ENCODE measurements at regions not wholly inside any gene's neighbourhood (a gene's known extent, or its start where the extent isn't known, plus 50 kb on each side); places are given as distances from the start of the nearest gene placed in this dataset.
"Not testable (repeated sequence)": the region's sequence is repeated elsewhere in the genome, so short reads cannot be mapped to it uniquely, and the experiment has no call there.

DNA sequence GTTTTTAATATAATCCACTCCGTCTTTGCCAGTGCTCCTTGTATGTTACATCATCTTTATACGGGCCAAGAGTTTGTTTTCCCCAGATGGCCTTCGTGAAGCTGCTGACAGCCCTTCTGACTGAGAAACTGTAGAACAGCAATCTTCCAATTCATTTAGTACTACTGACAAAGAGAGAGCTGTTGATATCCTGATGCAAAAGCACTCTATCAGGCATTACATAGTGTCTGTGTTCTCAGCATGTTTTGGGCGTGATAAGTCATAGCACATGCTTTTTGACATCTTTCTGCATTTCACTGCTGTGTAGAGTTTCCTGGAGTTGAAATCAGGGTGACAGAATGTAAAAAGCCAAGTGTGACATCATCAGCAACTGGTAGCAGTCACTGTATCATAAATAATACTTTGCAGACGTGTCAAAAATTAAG lies 746.3 kb upstream of the FAM241A start:
- no peak for DNase-seq (ENCODE audit: low read depth, low spot score)

DNA sequence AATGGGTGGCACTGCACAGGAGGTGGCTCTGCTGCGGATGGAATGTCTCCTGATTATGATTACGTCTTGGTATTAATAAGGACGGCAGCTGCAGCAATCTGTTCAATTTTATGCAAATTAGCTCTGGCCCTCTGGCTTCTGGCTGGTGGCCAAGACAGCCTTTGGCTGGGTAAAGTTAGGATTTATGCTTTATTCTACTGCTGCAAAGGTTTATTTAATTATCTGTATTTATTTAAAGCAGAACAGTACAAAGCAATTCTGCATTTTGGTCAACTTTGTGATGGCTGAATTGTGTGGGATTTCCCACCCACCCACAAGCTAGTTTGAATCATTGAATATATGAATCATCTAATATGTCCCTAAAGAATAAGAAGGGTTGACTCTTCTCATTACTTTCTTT lies 745.6 kb upstream of the FAM241A start:
- no peak for DNase-seq (ENCODE audit: low read depth, low spot score)

DNA sequence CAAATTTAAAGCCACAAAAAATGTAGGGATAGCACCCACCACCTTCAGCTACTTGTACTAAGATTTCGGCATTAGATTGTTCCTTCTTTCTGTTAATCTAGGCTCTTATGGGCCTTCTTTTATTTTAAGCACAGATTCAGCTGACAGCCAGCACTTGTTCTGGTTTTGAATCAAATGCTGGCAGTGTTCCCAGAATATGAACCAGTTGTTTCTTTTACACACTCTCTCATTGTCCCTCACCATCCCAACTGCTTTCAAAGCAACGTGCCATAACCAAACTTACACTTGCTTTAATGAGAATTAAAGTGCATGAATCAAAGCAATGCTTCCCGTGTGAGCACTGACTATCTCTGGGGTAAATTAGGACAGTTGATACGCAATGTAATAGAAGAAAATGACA lies 744.5 kb upstream of the FAM241A start:
- DNase-seq (ENCODE audit: low read depth, low spot score): no peak

DNA sequence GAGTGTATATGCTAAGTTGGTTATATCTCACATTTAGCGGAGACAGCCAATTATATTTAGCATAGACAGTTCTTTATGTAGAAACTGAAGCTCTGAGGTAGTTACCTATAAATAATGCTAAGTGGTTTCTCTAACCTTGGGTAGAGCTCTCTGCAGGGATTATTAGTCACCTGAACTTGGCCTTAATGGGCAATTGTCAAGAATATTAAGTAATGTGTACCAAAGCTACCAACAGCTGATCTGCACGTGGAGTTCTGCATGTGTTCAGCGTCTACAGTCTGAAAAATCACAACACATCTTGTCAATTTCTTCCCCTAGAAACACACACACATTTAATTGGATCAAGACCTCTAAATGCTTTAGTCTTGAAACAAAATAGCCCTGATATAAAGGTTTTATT lies 740.6 kb upstream of the FAM241A start:
- no peak for DNase-seq (ENCODE audit: low read depth, low spot score)

DNA sequence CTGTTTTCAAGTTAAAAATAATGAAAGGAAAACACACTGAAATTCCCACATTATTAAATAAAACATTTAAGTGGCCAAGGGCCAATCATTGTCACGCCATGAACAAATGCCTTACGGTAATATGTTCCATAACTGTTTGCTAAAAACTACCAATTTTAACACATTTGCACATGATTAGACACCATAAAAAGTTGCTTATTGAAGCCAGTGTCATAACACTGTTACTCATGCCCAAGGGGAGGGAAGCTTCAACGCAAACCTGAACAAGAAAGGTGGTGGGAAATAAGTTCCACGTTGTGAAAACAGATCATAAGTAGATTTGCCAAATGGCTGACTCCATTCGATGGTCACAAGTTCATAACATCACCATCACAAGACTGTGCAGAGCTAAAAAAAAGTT lies 739.3 kb upstream of the FAM241A start:
- no peak for DNase-seq (ENCODE audit: low read depth, low spot score)

DNA sequence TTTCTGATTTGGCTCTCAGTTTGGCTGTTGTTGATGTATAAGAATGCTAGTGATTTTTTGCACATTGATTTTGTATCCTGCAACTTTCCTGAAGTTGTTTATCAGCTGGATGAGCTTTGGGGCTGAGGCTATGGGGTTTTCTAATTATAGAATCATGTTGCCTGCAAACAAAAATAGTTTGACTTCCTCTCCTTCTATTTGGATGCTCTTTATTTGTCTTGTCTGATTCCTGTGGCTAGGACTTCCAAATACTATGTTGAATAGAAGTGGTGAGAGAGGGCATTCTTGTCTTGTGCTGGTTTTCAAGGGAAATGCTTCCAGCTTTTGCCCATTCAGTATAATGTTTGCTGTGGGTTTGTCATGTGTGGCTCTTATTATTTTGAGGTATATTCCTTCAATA lies 734.7 kb upstream of the FAM241A start:
- DNase-seq (ENCODE audit: low read depth, low spot score): no peak

DNA sequence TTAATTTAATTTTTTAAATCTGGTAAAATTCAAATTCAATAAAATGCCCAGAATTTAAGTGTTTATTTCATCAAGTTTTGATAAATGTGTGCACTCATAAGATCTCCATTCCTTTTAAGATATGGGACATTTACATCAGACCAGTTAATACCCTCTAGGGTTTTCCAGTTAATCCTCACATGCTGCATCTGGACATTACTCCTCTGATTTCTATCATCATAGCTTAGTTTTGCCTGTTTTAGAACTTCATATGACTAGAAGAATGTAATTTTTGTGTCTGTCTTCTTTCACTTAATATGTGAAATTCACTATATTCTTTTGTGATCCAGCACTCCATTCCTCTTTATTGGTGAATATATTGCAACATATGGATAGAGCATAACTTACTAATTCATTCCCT lies 727.7 kb upstream of the FAM241A start:
- no peak for DNase-seq (ENCODE audit: low read depth, low spot score)

DNA sequence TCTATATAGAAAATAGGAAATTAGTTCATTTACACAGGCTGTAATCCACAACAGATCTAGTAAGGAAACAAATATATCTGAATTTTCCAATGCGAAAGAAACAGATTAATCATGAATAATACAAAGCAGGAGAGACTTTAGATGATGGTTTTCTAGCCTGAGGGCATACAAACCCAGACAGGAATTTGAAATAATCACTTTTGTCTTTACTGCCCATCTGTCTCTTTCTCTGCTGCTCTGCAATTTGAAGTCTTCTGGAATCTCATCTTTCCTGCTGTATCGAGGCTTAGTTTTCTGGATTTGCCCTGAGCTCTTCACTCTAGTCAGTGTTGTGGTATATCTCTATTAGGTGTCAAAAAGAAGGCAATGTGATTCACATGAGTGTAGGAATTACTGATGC lies 711.8 kb upstream of the FAM241A start:
- no peak for DNase-seq (ENCODE audit: low read depth, low spot score)

DNA sequence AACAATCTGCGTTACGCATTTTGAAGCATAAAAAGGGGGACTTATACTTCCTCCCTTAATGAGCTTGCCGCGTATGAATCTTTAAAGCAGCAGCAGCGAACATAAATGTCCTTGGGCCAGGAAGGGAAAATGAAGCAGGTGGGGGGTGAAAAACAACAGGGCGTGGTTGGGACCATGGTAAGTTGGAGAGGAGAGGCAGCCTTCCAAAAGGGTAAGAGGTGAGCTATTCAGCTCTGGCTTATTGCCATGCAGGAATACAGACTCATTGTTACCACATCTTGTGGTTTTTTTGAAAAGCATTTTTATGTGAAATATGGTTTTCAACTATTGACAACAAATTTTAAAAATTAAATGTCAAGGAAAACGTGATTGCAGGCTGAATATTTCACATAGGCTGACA lies 710.7 kb upstream of the FAM241A start:
- no peak for DNase-seq (ENCODE audit: low read depth, low spot score)

DNA sequence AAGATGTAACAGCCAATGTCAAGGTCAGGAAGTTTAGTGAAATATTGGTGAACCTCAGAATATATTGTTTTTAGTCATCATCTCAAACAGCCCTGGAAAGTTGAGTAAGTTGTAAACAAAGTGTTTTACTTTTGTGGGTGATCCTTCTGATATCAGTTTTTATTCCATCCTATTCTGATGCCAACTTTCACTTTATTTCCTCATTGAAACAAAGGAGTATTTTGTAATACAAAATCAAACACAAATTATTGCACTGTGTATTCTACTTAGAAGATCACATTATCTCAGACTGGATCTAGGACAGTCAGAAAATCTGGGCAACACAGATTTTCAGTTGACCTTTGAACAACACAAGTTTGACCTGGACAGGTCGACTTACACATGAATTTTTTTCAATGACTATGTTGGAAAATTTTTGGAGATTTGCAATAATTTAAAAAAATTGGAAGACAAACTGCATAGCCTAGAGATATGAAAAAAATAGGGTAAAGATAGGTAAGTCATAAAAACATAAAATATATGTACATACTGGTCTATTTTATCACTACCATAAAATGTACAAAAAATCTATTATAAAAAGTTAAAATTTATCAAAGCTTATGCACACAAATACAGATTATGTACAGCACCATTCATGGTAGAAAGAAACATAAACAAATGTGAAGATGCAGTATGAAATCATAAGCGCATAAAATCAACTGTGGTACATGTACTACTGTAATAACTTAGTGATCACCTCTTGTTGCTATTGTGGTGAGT lies 709.1 kb upstream of the FAM241A start:
- no peak for DNase-seq (ENCODE audit: low read depth, low spot score)

DNA sequence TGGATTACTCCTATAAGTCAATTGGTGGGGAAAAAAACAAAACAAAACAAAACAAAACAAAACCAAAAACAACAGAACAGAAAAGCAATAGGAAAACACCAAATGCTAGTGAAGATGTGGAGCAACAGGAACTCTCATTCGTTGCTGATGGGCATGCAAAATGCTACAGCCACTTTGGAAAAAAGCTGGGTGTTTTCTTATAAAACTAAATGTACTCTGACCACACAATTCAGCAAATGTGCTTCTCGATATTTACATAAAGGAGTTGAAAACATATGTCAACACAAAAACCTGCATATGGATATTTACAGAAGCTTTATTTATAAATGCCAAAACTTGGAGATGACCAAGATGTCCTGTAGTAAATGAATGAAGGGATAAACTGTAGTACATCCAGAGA lies 703.6 kb upstream of the FAM241A start:
- no peak for DNase-seq (ENCODE audit: low read depth, low spot score)

DNA sequence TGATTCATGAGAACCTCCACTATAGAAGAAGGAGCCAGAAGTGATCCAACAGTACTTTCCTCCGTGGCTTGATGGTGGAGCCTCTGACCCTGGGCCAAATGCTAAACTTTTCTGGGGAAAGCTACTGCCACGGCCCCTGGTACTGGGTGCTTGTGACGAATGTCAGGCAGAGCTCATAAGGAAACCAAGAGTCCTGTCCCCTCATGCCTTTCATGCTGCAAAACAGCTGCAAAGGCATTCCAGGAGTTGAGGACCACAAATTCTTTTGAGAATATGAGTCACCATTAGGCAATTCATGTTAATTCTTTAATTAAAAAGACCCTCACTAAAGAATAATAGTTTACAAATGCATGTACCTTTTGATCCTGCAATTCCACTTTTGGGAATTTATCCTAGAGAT lies 700.4 kb upstream of the FAM241A start:
- not testable (repeated sequence) for DNase-seq (ENCODE audit: low read depth, low spot score)

DNA sequence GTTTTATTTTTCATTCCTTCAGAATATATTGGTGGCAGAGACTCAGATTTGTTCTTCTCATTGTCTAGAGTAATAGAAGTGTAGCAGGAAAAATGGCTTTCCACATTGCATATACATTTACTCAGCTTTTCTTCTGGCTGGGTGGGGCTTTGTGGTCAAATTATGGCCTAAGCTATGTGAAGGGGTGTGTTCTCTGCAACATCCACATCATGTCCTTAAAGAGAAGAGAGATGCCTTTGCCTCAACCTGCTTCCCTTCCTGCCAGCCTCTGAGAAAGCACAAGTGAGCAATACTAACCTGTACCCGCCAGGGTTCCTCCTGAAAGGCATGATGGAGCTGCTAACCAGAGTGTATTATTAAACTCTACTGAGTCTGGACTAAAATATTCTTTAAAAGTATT lies 695.6 kb upstream of the FAM241A start:
- DNase-seq (ENCODE audit: low read depth, low spot score): no peak

DNA sequence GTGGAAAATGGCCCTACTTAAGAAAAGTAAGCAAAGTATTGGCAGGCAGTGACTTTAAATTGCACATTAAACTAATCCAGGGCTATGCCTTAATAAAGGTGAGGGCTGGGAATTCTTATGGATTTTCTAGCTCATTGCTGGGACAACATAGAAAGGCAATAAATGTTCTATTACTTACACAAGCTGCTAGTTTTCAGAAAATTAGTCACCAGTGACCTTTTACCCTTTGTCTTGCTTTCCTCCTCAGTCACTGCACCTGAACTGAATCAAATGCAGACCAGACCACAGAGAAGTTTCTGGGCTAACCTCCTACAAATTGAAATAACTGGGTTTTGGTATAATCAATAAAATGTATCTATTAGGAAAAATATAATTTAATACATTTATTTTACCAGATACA lies 694.4 kb upstream of the FAM241A start:
- DNase-seq (ENCODE audit: low read depth, low spot score): no peak

DNA sequence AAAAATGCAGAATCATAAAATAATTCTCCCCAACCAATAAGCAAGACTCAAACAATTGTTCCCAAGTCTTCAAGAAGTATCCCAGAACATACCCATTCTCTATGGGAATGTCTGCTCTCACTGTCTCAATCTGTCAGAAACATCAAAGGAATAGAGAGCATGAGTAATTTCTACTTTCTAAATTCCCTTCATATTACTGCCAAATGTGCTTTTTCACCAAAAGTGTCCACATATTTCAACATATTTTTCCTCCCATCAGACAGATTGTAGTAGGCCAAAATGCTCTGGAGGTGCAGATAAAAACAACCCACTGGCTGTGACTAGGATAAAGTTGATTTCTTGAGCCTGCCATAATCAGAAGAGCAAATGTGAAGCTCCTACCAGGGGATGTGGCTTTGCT lies 692.0 kb upstream of the FAM241A start:
- DNase-seq (ENCODE audit: low read depth, low spot score): no peak

DNA sequence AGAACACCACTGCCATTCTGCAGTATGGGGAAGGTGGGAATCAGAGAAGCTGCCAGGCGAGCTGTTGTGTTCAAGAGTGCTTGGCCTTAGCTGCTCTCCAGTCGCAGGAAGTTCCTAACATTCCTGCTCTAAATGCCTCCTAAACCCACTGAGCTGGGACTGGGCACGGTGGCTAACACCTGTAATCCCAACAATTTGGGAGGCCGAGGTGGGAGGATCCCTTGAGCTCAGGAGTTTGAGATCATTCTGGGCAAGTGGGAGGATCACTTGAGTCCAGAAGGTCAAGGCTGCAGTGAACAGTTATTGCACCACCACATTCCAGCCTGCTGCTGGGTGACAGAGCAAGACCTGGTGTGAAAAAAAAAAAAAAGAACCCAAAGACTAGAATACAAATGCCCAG lies 690.3 kb upstream of the FAM241A start:
- DNase-seq (ENCODE audit: low read depth, low spot score): peak; percentile 25

DNA sequence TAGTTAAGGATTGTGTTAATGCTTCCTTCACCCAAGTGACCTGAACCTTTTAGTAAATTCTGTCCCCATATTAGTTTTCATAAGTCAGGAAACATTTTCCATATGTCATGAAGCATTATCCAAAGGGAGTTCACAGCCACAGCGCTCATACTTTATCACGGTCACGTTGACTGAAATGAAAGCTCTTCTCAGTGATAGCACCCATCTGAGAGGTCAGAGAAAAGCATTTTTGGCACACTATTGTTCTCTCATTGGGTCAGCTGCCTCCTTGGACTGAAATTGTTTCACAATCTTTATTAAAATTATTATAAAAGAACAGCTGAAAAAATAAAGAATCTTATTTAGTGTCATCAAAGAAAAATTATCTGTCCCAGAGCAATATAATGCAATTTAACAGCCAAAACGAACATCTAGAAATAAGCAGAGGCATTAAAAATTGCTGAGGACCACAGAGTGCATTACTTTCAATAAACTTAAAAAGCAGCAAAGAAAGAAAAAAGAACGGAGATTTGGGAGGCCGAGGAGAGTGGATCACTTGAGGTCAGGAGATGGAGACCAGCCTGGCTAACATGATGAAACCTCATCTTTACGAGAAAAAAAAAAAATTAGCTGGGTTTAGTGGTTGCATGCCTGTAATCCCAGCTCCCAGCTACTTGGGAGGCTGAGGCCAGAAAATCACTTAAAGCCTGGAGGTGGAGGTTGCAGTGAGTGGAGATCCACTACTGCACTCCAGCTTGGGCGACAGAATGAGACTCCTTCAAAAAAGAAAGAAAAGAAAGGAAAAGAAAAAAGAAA lies 680.8 kb upstream of the FAM241A start:
- DNase-seq (ENCODE audit: low read depth, low spot score): no peak

DNA sequence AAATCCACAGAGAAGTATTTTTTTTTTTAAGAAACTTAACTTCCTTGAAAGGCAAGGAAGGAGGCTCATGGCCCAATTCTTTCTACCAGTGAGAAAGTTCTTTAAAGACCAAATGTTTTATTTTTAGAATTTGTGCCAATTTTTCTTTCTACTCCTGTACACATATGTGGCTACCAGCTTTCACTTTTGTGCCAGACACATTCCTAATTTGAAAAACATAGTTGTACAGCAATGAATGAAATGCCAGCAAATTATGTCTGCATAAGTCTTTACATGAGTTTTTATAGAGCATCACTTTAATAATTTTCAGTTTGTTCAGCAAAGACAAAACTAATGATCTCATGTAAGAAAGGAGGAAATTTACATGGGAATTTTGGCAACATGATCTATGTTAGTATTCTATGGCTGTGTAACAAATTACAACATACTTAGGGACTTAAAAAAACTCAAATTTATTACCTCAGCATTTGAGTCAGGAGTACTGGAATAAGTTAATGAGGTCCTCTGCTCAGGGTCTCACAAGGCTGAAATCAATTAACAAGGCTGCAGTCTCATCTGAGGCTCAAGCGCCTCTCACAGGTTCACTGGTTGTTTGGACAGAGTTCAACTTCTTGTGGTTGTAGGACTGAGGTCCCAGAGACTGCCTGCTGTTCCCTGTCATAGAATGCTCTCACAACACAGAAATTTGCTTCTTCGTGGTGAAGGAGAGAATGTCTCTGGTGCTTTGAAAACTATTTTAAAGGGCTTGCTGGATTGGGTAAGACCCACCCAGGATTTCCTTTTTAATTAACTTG lies 678.2 kb upstream of the FAM241A start:
- DNase-seq (ENCODE audit: low read depth, low spot score): no peak

DNA sequence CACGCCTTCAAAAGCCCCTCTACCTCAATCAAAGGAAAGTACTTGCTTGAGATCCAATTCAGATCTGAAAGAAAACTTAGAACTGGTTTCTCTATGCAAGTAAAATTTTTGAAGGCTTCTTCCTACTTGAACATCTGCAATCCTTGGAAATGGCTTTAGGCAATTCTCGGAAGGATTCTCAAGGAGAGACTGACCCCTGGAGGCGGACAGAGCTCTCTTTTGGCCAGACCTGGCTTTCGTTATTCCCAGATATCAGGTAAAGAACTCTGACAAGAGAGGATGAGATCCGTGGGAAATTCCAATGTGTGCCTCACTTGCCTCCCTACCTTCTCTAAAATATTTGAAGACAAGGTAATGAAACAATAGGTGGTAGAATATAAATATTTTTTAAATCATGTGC lies 670.3 kb upstream of the FAM241A start:
- peak; percentile 23 for DNase-seq (ENCODE audit: low read depth, low spot score)

DNA sequence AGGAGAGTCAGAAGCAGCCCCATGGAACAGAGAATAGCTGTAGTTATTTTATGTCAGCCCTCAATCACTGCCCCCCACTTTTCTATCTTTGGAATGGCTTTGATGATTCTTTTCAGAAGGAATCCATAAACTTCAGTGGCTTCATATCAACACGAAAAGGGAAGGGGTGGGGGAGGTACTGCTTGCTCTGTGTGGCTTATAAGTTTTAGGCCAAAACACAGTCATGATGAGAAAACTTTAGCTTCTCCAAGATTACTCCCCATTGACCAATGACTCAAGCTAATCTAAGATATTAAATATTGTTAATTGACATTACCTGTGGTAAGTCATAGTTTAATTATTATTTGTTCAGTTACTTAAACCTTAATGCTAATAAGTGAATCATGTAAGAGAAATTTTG lies 669.6 kb upstream of the FAM241A start:
- no peak for DNase-seq (ENCODE audit: low read depth, low spot score)

DNA sequence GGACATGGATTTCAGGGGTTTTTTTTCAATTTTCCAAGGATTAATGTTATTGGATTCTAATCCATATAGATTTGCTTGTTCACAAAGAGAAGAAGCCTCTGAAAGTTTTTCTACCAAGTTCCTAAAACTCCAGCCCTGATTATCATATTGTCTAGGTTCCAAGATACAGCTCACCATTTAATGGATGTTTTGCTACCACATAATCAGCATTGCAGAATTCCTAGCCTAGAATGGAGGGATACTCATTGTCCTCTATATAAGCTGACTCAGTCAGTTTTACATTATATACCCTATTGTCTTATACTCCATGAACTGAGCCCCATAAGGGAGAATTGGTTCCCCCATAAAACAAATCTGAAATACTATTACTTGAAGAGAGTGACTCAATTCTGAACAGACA lies 664.7 kb upstream of the FAM241A start:
- DNase-seq (ENCODE audit: low read depth, low spot score): no peak

DNA sequence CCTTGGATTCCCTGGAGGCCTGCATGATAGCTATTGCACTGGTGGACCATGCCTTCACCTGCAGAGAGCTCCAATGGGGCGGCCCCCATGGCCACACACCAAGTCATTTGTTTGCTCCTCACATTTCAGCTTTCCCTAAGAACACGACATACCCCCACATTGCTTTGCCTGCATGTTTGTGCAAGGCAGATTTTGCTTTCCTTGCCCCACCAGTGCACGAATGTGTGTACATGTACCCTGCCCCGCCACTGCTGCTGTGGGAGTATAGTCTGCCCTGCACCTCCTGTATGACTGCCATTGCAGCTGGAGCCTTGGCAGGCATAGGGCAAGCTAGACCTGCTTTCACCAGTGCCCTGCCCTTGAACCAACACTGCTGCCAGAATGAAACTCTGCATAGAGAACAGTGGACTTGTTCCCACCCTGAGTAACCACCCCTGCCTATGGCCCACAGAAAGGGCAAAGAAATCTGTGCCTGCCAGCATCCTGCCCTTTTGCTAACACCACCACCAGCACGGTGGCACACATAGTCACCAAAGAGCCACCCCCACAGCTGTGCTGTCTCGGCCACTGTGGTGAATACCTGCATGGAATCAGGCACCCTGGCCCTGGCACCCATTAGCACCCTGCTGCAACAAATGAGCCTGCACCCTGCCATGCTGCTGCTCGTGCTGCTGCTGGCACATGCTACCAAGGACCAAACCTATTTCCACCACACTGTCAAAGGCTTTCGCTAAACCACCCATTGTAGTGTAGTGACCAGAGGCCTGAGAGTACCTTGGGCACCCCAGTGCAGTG lies 661.7 kb upstream of the FAM241A start:
- no peak for DNase-seq (ENCODE audit: low read depth, low spot score)

Measured in iPS DF 19.7 (cell line).